ENCODE measurements at regions not wholly inside any gene's neighbourhood (a gene's known extent, or its start where the extent isn't known, plus 50 kb on each side); places are given as distances from the start of the nearest gene placed in this dataset.

GRCh38 chr11:96614101-96614500 is 224.3 kb downstream of the JRKL start:
- DNase-seq, result no peak

- no peak for DNase-seq
Observed at GRCh38 chr11:96614846-96615245, 225.0 kb downstream of the JRKL start.

GRCh38 chr11:96620464-96621044 is 230.7 kb downstream of the JRKL start:
- no peak for DNase-seq

GRCh38 chr11:96621161-96621560 is 231.3 kb downstream of the JRKL start:
- DNase-seq, result no peak

- no peak for DNase-seq
Observed at GRCh38 chr11:96622026-96622634, 232.3 kb downstream of the JRKL start.

GRCh38 chr11:96624126-96624525 is 234.3 kb downstream of the JRKL start:
- DNase-seq, result no peak

- no peak for DNase-seq
Observed at GRCh38 chr11:96627376-96627775, 237.6 kb downstream of the JRKL start.

GRCh38 chr11:96635655-96636054 is 245.8 kb downstream of the JRKL start:
- DNase-seq, result no peak

GRCh38 chr11:96641261-96641660 is 251.4 kb downstream of the JRKL start:
- DNase-seq, result no peak

GRCh38 chr11:96642583-96642982 is 252.8 kb downstream of the JRKL start:
- DNase-seq, result no peak

- peak in 1 of 5 experiments; percentile 20 for DNase-seq
Observed at GRCh38 chr11:96643173-96643572, 253.4 kb downstream of the JRKL start.

GRCh38 chr11:96647621-96648020 is 257.8 kb downstream of the JRKL start:
- DNase-seq, result no peak

GRCh38 chr11:96648991-96649390 is 259.2 kb downstream of the JRKL start:
- DNase-seq, result no peak

- DNase-seq, result no peak
Observed at GRCh38 chr11:96652516-96652915, 262.7 kb downstream of the JRKL start.

GRCh38 chr11:96655474-96655873 is 265.7 kb downstream of the JRKL start:
- DNase-seq, result no peak

- DNase-seq, result no peak
Observed at GRCh38 chr11:96658436-96658835, 268.6 kb downstream of the JRKL start.

GRCh38 chr11:96664110-96664509 is 274.3 kb downstream of the JRKL start:
- DNase-seq, result no peak

- no peak for DNase-seq
Observed at GRCh38 chr11:96680211-96681018, 290.6 kb downstream of the JRKL start.

GRCh38 chr11:96681019-96681716 is 291.4 kb downstream of the JRKL start:
- DNase-seq, result no peak

GRCh38 chr11:96694338-96694737 is 304.5 kb downstream of the JRKL start:
- no peak for DNase-seq

GRCh38 chr11:96696731-96697130 is 306.9 kb downstream of the JRKL start:
- no peak for DNase-seq

- no peak for DNase-seq
Observed at GRCh38 chr11:96697466-96697865, 307.7 kb downstream of the JRKL start.

GRCh38 chr11:96704847-96705246 is 315.0 kb downstream of the JRKL start:
- no peak for DNase-seq

Measured in T-helper 2 cell (primary cell).